Liver (tissue), 8 donors: ENCODE measurements at regions not wholly inside any gene's neighbourhood (a gene's known extent, or its start where the extent isn't known, plus 50 kb on each side); places are given as distances from the start of the nearest gene placed in this dataset.

Experiments
- DNase-seq: peaks from one replicate; pipeline ENCODE4 v3.0.0-alpha.2; 2017; ENCODE audit warnings: low spot score
- H3K27ac ChIP-seq, 2 donors: one replicate each; pipeline ENCODE4 v1.7.0; 2013; ENCODE audit warnings: inconsistent platforms in 2 of 2, low read length in 2 of 2, control low read depth in 1 of 2, low read depth in 1 of 2, mild to moderate bottlenecking in 1 of 2
- H3K27me3 ChIP-seq, 4 donors: one replicate each; pipeline versions ENCODE4 v1.6.1 to v1.7.0; 2013; ENCODE audit warnings: low read length in 3 of 4, inconsistent platforms in 1 of 4, mild to moderate bottlenecking in 1 of 4, moderate library complexity in 1 of 4; ENCODE audit not compliant: control insufficient read depth in 4 of 4, insufficient read depth in 4 of 4
- H3K36me3 ChIP-seq, 4 donors: one replicate each; pipeline versions ENCODE4 v1.6.1 to v1.7.0; 2013; ENCODE audit warnings: low read length in 3 of 4, mild to moderate bottlenecking in 3 of 4, low read depth in 1 of 4, moderate library complexity in 1 of 4; ENCODE audit not compliant: control insufficient read depth in 4 of 4, insufficient read depth in 3 of 4
- H3K4me1 ChIP-seq, 4 donors: one replicate each; pipeline versions ENCODE4 v1.6.1 to v1.7.0; 2013; ENCODE audit warnings: low read length in 3 of 4, mild to moderate bottlenecking in 3 of 4, moderate library complexity in 1 of 4; ENCODE audit not compliant: control insufficient read depth in 4 of 4, insufficient read depth in 4 of 4
- H3K4me3 ChIP-seq, 3 donors: one replicate each; pipeline versions ENCODE4 v1.6.1 to v1.7.0; 2013; ENCODE audit warnings: low read length in 3 of 3, control low read depth in 1 of 3, low read depth in 1 of 3, mild to moderate bottlenecking in 1 of 3
- H3K9ac ChIP-seq, 2 donors: one replicate each; pipeline ENCODE4 v1.7.0; 2013; ENCODE audit warnings: low read length in 2 of 2, mild to moderate bottlenecking in 2 of 2, moderate library complexity in 2 of 2, control low read depth in 1 of 2, low read depth in 1 of 2
- H3K9me3 ChIP-seq, 4 donors: one replicate each; pipeline versions ENCODE4 v1.6.1 to v1.7.0; 2013; ENCODE audit warnings: low read length in 3 of 4; ENCODE audit not compliant: control insufficient read depth in 4 of 4
- FOXA1 ChIP-seq: IDR thresholded peaks from 2 replicates; pipeline ENCODE4 v1.6.1; 2016; ENCODE audit warnings: antibody characterized with exemption
- FOXA2 ChIP-seq: IDR thresholded peaks from 2 replicates; pipeline ENCODE4 v1.6.1; 2016; ENCODE audit warnings: antibody characterized with exemption
- GABPA ChIP-seq, 2 donors: IDR thresholded peaks in 1 of 2; conservative IDR thresholded peaks in 1 of 2; 2 replicates each; pipeline ENCODE4 v1.6.1; 2016; ENCODE audit warnings: antibody characterized with exemption in 2 of 2, mild to moderate bottlenecking in 1 of 2, moderate library complexity in 1 of 2
- HNF4G ChIP-seq: IDR thresholded peaks from 2 replicates; pipeline ENCODE4 v1.6.1; 2016; ENCODE audit warnings: antibody characterized with exemption
- JUND ChIP-seq, 2 donors: IDR thresholded peaks; 2 replicates each; pipeline ENCODE4 v1.6.1; 2016; ENCODE audit warnings: antibody characterized with exemption in 2 of 2
- NR2F2 ChIP-seq: IDR thresholded peaks from 2 replicates; pipeline ENCODE4 v1.6.1; 2016; ENCODE audit warnings: antibody characterized with exemption
- RAD21 ChIP-seq, 2 donors: IDR thresholded peaks; 2 replicates each; pipeline ENCODE4 v1.6.1; 2016; ENCODE audit warnings: antibody characterized with exemption in 2 of 2, mild to moderate bottlenecking in 2 of 2
- RXRA ChIP-seq, 2 donors: IDR thresholded peaks; 2 replicates each; pipeline ENCODE4 v1.6.1; 2017 to 2018; ENCODE audit warnings: antibody characterized with exemption in 2 of 2, mild to moderate bottlenecking in 1 of 2
- SP1 ChIP-seq: IDR thresholded peaks from 2 replicates; pipeline ENCODE4 v1.6.1; 2018; ENCODE audit warnings: antibody characterized with exemption, mild to moderate bottlenecking
- TAF1 ChIP-seq: conservative IDR thresholded peaks from 2 replicates; pipeline ENCODE4 v1.6.1; 2016; ENCODE audit warnings: antibody characterized with exemption, mild to moderate bottlenecking
- YY1 ChIP-seq: IDR thresholded peaks from 2 replicates; pipeline ENCODE4 v1.6.1; 2016; ENCODE audit warnings: antibody characterized with exemption, mild to moderate bottlenecking
- WGBS: extraction: QIAGEN DNeasy Blood & Tissue Kit; methylation state at CpG from one replicate; pipeline ENCODE4 v1.1.7; 2013; 5-methylcytosine and 5-hydroxymethylcytosine counted together
- TF ChIP-seq, protein P1 (sequence below): IDR thresholded peaks from 2 replicates; pipeline ENCODE4 v1.6.1; 2016; ENCODE audit warnings: antibody characterized with exemption, mild to moderate bottlenecking
- TF ChIP-seq, protein P2 (sequence below): IDR thresholded peaks from 2 replicates; pipeline ENCODE4 v1.6.1; 2016; ENCODE audit warnings: antibody characterized with exemption
- TF ChIP-seq, protein P3 (sequence below): IDR thresholded peaks from 2 replicates; pipeline ENCODE4 v1.6.1; 2016; ENCODE audit warnings: antibody characterized with exemption
- TF ChIP-seq, protein P4 (sequence below): fragments of 150-350 bp; IDR thresholded peaks from 2 replicates; pipeline ENCODE4 v1.5.1; 2017; ENCODE audit warnings: improper control_type of control experiment, low read depth, low read length; ENCODE audit not compliant: missing input control
- donor health status: healthy.
- donor health status: healthy.
- donor health status: healthy.
- donor health status: healthy.
- donor health status: healthy.

DNA sequence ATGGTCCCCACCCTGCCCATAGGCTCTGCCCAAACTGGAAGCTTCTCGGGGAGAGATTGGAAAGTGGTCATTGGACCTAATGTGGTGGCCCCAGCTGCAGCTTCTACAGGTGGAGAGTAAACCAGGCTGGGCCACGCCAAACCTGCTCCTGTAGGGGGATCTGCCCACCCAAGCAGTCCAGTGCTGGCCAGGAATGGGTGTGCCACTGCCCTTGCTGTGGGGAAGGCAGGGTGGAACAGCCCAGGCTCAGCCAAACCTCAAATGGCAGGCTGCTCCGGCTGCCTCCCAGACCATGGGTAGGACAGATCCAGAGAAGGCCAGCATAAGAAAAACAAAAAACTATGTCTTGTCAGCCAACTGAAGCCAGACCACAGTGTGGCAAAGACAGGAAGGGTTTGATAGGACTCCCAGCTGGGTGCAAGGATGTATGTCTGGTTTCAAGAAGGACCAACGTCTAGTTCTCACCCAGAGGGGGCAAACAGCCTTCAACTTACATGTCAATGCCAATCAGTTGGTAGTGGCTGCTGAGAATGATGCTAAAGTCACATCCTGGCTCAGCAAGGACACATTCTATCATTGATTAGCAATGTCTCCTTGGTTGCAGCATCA is 267.3 kb downstream of the UACA start:
- H3K4me1 ChIP-seq: peaks cover 0 to 10% (median 2%) of the 10 kb centered on the region in 4 donors
- H3K9me3 ChIP-seq: no peaks in the 10 kb centered on the region
- no peaks in the 10 kb centered on the region for H3K36me3 ChIP-seq
- no peak for TF ChIP-seq YY1
- no peak for TF ChIP-seq NR2F2
- TF ChIP-seq, protein P1, sequence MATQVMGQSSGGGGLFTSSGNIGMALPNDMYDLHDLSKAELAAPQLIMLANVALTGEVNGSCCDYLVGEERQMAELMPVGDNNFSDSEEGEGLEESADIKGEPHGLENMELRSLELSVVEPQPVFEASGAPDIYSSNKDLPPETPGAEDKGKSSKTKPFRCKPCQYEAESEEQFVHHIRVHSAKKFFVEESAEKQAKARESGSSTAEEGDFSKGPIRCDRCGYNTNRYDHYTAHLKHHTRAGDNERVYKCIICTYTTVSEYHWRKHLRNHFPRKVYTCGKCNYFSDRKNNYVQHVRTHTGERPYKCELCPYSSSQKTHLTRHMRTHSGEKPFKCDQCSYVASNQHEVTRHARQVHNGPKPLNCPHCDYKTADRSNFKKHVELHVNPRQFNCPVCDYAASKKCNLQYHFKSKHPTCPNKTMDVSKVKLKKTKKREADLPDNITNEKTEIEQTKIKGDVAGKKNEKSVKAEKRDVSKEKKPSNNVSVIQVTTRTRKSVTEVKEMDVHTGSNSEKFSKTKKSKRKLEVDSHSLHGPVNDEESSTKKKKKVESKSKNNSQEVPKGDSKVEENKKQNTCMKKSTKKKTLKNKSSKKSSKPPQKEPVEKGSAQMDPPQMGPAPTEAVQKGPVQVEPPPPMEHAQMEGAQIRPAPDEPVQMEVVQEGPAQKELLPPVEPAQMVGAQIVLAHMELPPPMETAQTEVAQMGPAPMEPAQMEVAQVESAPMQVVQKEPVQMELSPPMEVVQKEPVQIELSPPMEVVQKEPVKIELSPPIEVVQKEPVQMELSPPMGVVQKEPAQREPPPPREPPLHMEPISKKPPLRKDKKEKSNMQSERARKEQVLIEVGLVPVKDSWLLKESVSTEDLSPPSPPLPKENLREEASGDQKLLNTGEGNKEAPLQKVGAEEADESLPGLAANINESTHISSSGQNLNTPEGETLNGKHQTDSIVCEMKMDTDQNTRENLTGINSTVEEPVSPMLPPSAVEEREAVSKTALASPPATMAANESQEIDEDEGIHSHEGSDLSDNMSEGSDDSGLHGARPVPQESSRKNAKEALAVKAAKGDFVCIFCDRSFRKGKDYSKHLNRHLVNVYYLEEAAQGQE: no peak
- TF ChIP-seq JUND (IDR thresholded peaks at IDR 0.05): no peak
- TF ChIP-seq, protein P2, sequence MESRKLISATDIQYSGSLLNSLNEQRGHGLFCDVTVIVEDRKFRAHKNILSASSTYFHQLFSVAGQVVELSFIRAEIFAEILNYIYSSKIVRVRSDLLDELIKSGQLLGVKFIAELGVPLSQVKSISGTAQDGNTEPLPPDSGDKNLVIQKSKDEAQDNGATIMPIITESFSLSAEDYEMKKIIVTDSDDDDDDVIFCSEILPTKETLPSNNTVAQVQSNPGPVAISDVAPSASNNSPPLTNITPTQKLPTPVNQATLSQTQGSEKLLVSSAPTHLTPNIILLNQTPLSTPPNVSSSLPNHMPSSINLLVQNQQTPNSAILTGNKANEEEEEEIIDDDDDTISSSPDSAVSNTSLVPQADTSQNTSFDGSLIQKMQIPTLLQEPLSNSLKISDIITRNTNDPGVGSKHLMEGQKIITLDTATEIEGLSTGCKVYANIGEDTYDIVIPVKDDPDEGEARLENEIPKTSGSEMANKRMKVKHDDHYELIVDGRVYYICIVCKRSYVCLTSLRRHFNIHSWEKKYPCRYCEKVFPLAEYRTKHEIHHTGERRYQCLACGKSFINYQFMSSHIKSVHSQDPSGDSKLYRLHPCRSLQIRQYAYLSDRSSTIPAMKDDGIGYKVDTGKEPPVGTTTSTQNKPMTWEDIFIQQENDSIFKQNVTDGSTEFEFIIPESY: no peak
- no peak for TF ChIP-seq TAF1
- TF ChIP-seq, protein P3, sequence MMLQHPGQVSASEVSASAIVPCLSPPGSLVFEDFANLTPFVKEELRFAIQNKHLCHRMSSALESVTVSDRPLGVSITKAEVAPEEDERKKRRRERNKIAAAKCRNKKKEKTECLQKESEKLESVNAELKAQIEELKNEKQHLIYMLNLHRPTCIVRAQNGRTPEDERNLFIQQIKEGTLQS: no peak
- TF ChIP-seq RXRA (IDR thresholded peaks at IDR 0.05): no peak
- TF ChIP-seq SP1: no peak
- TF ChIP-seq FOXA2: no peak
- TF ChIP-seq RAD21 (IDR thresholded peaks at IDR 0.05): no peak
- TF ChIP-seq, protein P4, sequence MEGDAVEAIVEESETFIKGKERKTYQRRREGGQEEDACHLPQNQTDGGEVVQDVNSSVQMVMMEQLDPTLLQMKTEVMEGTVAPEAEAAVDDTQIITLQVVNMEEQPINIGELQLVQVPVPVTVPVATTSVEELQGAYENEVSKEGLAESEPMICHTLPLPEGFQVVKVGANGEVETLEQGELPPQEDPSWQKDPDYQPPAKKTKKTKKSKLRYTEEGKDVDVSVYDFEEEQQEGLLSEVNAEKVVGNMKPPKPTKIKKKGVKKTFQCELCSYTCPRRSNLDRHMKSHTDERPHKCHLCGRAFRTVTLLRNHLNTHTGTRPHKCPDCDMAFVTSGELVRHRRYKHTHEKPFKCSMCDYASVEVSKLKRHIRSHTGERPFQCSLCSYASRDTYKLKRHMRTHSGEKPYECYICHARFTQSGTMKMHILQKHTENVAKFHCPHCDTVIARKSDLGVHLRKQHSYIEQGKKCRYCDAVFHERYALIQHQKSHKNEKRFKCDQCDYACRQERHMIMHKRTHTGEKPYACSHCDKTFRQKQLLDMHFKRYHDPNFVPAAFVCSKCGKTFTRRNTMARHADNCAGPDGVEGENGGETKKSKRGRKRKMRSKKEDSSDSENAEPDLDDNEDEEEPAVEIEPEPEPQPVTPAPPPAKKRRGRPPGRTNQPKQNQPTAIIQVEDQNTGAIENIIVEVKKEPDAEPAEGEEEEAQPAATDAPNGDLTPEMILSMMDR: no peak
- no peak for TF ChIP-seq GABPA (IDR thresholded peaks at IDR 0.05 in 1 of 2, conservative IDR thresholded peaks at IDR 0.05 in 1 of 2)
- H3K27ac ChIP-seq: no peak overlapping the region
- H3K9ac ChIP-seq: no peak overlapping the region
- no peak overlapping the region for H3K4me3 ChIP-seq
- DNase-seq: no peak
- no peaks in the 10 kb centered on the region for H3K27me3 ChIP-seq
- WGBS: 93% methylated on average over 4 of the region's 4 CpGs

DNA sequence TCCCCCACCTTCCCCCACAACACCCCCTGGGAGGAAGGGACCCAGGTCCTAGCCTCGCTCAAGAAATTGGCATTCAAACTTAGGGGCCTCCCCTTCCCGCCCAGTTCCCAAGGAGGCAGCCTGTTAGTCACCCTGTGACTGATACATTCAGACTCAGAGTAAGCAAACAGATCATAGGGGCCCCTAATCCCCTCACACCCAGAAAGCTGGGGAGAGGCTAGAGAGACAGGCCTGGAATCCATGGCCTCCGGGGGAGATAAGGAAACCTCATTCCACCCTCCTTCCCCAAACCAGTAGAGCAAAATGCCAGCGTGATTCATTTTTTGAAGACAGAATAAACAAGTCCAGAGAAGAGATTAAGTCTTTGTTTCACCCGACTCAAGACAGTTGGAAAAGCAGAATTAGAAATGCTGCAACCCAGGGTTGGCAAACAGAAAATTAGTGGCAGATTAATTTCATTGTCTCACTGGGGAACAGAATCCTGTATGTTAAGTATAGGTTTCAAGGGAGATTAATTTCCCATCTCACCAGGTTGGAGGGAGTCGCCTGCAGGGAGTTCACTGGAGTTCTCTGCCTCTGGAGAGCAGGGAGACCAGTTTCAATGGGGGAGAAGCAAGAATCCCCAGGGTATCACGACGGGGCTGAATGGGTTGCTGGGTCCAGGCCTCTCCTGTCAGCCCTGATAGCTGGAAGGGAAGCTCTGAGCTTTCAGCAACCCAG is 268.3 kb downstream of the UACA start:
- H3K36me3 ChIP-seq: no peaks in the 10 kb centered on the region
- no peak for DNase-seq
- peaks cover 0 to 10% (median 2%) of the 10 kb centered on the region in 4 donors for H3K4me1 ChIP-seq
- no peak overlapping the region for H3K27ac ChIP-seq
- 73% methylated on average over 8 of the region's 8 CpGs for WGBS
- H3K4me3 ChIP-seq: no peak overlapping the region
- no peaks in the 10 kb centered on the region for H3K9me3 ChIP-seq
- H3K27me3 ChIP-seq: no peaks in the 10 kb centered on the region
- H3K9ac ChIP-seq: no peak overlapping the region
- TF ChIP-seq, protein P2: no peak
- TF ChIP-seq NR2F2: no peak
- TF ChIP-seq GABPA (IDR thresholded peaks at IDR 0.05 in 1 of 2, conservative IDR thresholded peaks at IDR 0.05 in 1 of 2): no peak
- no peak for TF ChIP-seq FOXA2
- TF ChIP-seq, protein P1: no peak
- TF ChIP-seq, protein P3: no peak
- no peak for TF ChIP-seq TAF1
- no peak for TF ChIP-seq HNF4G
- TF ChIP-seq FOXA1: no peak
- no peak for TF ChIP-seq JUND (IDR thresholded peaks at IDR 0.05)
